Astrocyte (in vitro differentiated cells and primary cell): ENCODE measurements at regions not wholly inside any gene's neighbourhood (a gene's known extent, or its start where the extent isn't known, plus 50 kb on each side); places are given as distances from the start of the nearest gene placed in this dataset.
A peak's percentile ranks its signal among the peaks of the same experiment; 100 is the strongest.

ENCODE experiments used
- DNase-seq: peaks from one replicate; pipeline ENCODE4 v3.0.0-alpha.2; 2010; ENCODE audit warnings: low read depth
- FAIRE-seq: peaks from 2 replicates; lab custom pipeline; 2011; peaks lifted over from hg19 to GRCh38; lab: Jason Lieb, UNC
- H2AFZ ChIP-seq: 2 replicates; pipeline ENCODE4 v1.6.0; 2012; ENCODE audit warnings: low read depth, low read length, inconsistent platforms
- H3K27ac ChIP-seq: 2 replicates; pipeline ENCODE4 v1.5.1; 2011; ENCODE audit warnings: low read depth, low read length, inconsistent platforms
- H3K27me3 ChIP-seq: 2 replicates; pipeline ENCODE4 v1.6.0; 2011; ENCODE audit warnings: low read length, inconsistent platforms; ENCODE audit not compliant: insufficient read depth
- H3K36me3 ChIP-seq: 2 replicates; pipeline ENCODE4 v1.5.1; 2011; ENCODE audit warnings: low read length, inconsistent platforms; ENCODE audit not compliant: insufficient read depth
- H3K4me1 ChIP-seq: 2 replicates; pipeline ENCODE4 v1.5.1; 2011; ENCODE audit warnings: low read length, inconsistent platforms; ENCODE audit not compliant: insufficient read depth
- H3K4me2 ChIP-seq: 2 replicates; pipeline ENCODE4 v1.6.0; 2012; ENCODE audit warnings: low read length, inconsistent platforms
- H3K4me3 ChIP-seq: 2 replicates; pipeline ENCODE4 v1.5.1; 2011; ENCODE audit warnings: low read depth, mild to moderate bottlenecking, low read length, inconsistent platforms; ENCODE audit not compliant: insufficient read depth
- H3K79me2 ChIP-seq: 2 replicates; pipeline ENCODE4 v1.6.0; 2012; ENCODE audit warnings: mild to moderate bottlenecking, low read length, inconsistent platforms; ENCODE audit not compliant: insufficient read depth
- H3K9ac ChIP-seq: 2 replicates; pipeline ENCODE4 v1.6.0; 2012; ENCODE audit warnings: mild to moderate bottlenecking, low read length, inconsistent platforms
- H3K9me3 ChIP-seq: 2 replicates; pipeline ENCODE4 v1.5.1; 2012; ENCODE audit warnings: low read depth, mild to moderate bottlenecking, low read length, inconsistent platforms; ENCODE audit not compliant: insufficient read depth
- H4K20me1 ChIP-seq: 2 replicates; pipeline ENCODE4 v1.6.0; 2012; ENCODE audit warnings: low read length, inconsistent platforms; ENCODE audit not compliant: insufficient read depth
- H3K27ac Mint-ChIP-seq: one replicate; pipeline ENCODE4 v1.8.0; 2021; ENCODE audit warnings: mild to moderate bottlenecking, mixed read lengths; ENCODE audit not compliant: unreplicated experiment
- H3K27me3 Mint-ChIP-seq: one replicate; pipeline ENCODE4 v1.8.0; 2021; ENCODE audit warnings: low read depth, mixed read lengths; ENCODE audit not compliant: unreplicated experiment
- H3K36me3 Mint-ChIP-seq: one replicate; pipeline ENCODE4 v1.8.0; 2021; ENCODE audit warnings: low read depth, mixed read lengths; ENCODE audit not compliant: unreplicated experiment
- H3K4me1 Mint-ChIP-seq: one replicate; pipeline ENCODE4 v1.8.0; 2021; ENCODE audit warnings: low read depth, mixed read lengths; ENCODE audit not compliant: unreplicated experiment
- H3K4me3 Mint-ChIP-seq: one replicate; pipeline ENCODE4 v1.8.0; 2021; ENCODE audit warnings: mild to moderate bottlenecking, moderate library complexity, mixed read lengths; ENCODE audit not compliant: unreplicated experiment
- H3K9me3 Mint-ChIP-seq: one replicate; pipeline ENCODE4 v1.8.0; 2021; ENCODE audit warnings: mild to moderate bottlenecking, mixed read lengths; ENCODE audit not compliant: unreplicated experiment
- CTCF ChIP-seq: IDR thresholded peaks from 2 replicates; pipeline ENCODE4 v1.5.1; 2011; ENCODE audit warnings: low read depth, mild to moderate bottlenecking, inconsistent platforms, low read length, moderate library complexity; ENCODE audit not compliant: insufficient read depth
- EZH2 ChIP-seq: IDR thresholded peaks from 2 replicates; pipeline ENCODE4 v1.6.1; 2012; ENCODE audit warnings: mild to moderate bottlenecking, low read length, inconsistent platforms; ENCODE audit not compliant: insufficient read depth

GRCh38 chr4:31108762-31109161, 388.6 kb downstream of the PCDH7 start:
- Mint-ChIP-seq H3K36me3 (no peaks in the 10 kb centered on the region), H3K9me3 (no peaks in the 10 kb centered on the region), H3K4me3 (no peak overlapping the region), H3K27me3 (no peaks in the 10 kb centered on the region), H3K27ac (no peak overlapping the region), H3K4me1 (peaks cover 19% of the 10 kb centered on the region)
- H3K9me3 ChIP-seq: no peaks in the 10 kb centered on the region
- H3K4me2 ChIP-seq: no peak overlapping the region
- no peaks in the 10 kb centered on the region for H3K36me3 ChIP-seq
- no peak for TF ChIP-seq EZH2
- TF ChIP-seq CTCF: no peak
- no peak overlapping the region for H3K27ac ChIP-seq
- no peak overlapping the region for H2AFZ ChIP-seq
- no peak for DNase-seq
- no peaks in the 10 kb centered on the region for H3K27me3 ChIP-seq
- no peak for FAIRE-seq
- peaks cover 13% of the 10 kb centered on the region for H3K4me1 ChIP-seq
- no peak overlapping the region for H3K9ac ChIP-seq
- no peaks in the 10 kb centered on the region for H3K79me2 ChIP-seq
- no peak overlapping the region for H3K4me3 ChIP-seq
- H4K20me1 ChIP-seq: no peaks in the 10 kb centered on the region

GRCh38 chr4:31111790-31112189, 391.6 kb downstream of the PCDH7 start:
- H2AFZ ChIP-seq: no peak overlapping the region
- FAIRE-seq (no peak), DNase-seq (no peak)
- no peaks in the 10 kb centered on the region for H3K27me3 ChIP-seq
- no peaks in the 10 kb centered on the region for H3K9me3 ChIP-seq
- no peaks in the 10 kb centered on the region for H3K79me2 ChIP-seq
- no peaks in the 10 kb centered on the region for H4K20me1 ChIP-seq
- no peak overlapping the region for H3K4me2 ChIP-seq
- H3K4me3 ChIP-seq: no peak overlapping the region
- no peaks in the 10 kb centered on the region for H3K36me3 ChIP-seq
- Mint-ChIP-seq H3K36me3 (no peaks in the 10 kb centered on the region), H3K27ac (no peak overlapping the region), H3K27me3 (no peaks in the 10 kb centered on the region), H3K4me3 (no peak overlapping the region), H3K9me3 (no peaks in the 10 kb centered on the region), H3K4me1 (peaks cover 9% of the 10 kb centered on the region)
- H3K4me1 ChIP-seq: no peaks in the 10 kb centered on the region
- no peak overlapping the region for H3K9ac ChIP-seq
- H3K27ac ChIP-seq: no peak overlapping the region
- no peak for TF ChIP-seq CTCF
- TF ChIP-seq EZH2: no peak

- peak overlapping the region; percentile 51 for H3K4me2 ChIP-seq
- H3K36me3 ChIP-seq: no peaks in the 10 kb centered on the region
- no peaks in the 10 kb centered on the region for H3K9me3 ChIP-seq
- H2AFZ ChIP-seq: peak overlapping the region; percentile 8
- no peak for FAIRE-seq
- Mint-ChIP-seq H3K27ac (no peak overlapping the region), H3K36me3 (no peaks in the 10 kb centered on the region), H3K9me3 (no peaks in the 10 kb centered on the region), H3K4me1 (no peaks in the 10 kb centered on the region), H3K27me3 (no peaks in the 10 kb centered on the region), H3K4me3 (no peak overlapping the region)
- no peaks in the 10 kb centered on the region for H3K4me1 ChIP-seq
- H3K27ac ChIP-seq: no peak overlapping the region
- H3K79me2 ChIP-seq: no peaks in the 10 kb centered on the region
- H3K27me3 ChIP-seq: no peaks in the 10 kb centered on the region
- DNase-seq: peak; percentile 43
- no peak overlapping the region for H3K4me3 ChIP-seq
- no peaks in the 10 kb centered on the region for H4K20me1 ChIP-seq
- H3K9ac ChIP-seq: no peak overlapping the region
- no peak for TF ChIP-seq EZH2
- no peak for TF ChIP-seq CTCF
Measured at GRCh38 chr4:31114816-31115215, 394.6 kb downstream of the PCDH7 start.
